HFF-Myc (cell line): ENCODE measurements at regions not wholly inside any gene's neighbourhood (a gene's known extent, or its start where the extent isn't known, plus 50 kb on each side); places are given as distances from the start of the nearest gene placed in this dataset.

Experiments used
- DNase-seq: peaks from one replicate; pipeline ENCODE4 v3.0.0-alpha.2; 2011; ENCODE audit warnings: low read depth; ENCODE audit errors: extremely low read depth
- H3K4me3 ChIP-seq: replicated peaks from 2 replicates; pipeline ENCODE4 v1.5.1; 2011; ENCODE audit warnings: low read depth, mild to moderate bottlenecking, control low read depth, low read length
- CTCF ChIP-seq: IDR thresholded peaks from 2 replicates; pipeline ENCODE4 v1.5.1; 2012; ENCODE audit warnings: mild to moderate bottlenecking, low read depth, low read length, control low read depth; ENCODE audit errors: missing control alignments

- H3K4me3 ChIP-seq: no peak overlapping the region
- DNase-seq: no peak
- no peak for TF ChIP-seq CTCF
These were observed 92.3 kb upstream of the IQSEC1 start for GRCh38 chr3:13165576-13165975.

GRCh38 chr3:13164893-13165492, 91.8 kb upstream of the IQSEC1 start:
- H3K4me3 ChIP-seq: no peak overlapping the region
- TF ChIP-seq CTCF: no peak
- DNase-seq: no peak

- no peak overlapping the region for H3K4me3 ChIP-seq
- no peak for DNase-seq
- TF ChIP-seq CTCF: no peak
These were observed 90.7 kb upstream of the IQSEC1 start for GRCh38 chr3:13163848-13164382.

- TF ChIP-seq CTCF: no peak
- no peak overlapping the region for H3K4me3 ChIP-seq
- DNase-seq: no peak
These were observed 89.5 kb upstream of the IQSEC1 start for GRCh38 chr3:13162549-13163320.

GRCh38 chr3:13161771-13162535, 88.7 kb upstream of the IQSEC1 start:
- TF ChIP-seq CTCF: no peak
- DNase-seq: no peak
- H3K4me3 ChIP-seq: no peak overlapping the region

- peak; percentile 6 for TF ChIP-seq CTCF
- H3K4me3 ChIP-seq: no peak overlapping the region
- no peak for DNase-seq
These were observed 88.0 kb upstream of the IQSEC1 start for GRCh38 chr3:13161021-13161759.
